Ectodermal cell (in vitro differentiated cells): ENCODE measurements at regions not wholly inside any gene's neighbourhood (a gene's known extent, or its start where the extent isn't known, plus 50 kb on each side); places are given as distances from the start of the nearest gene placed in this dataset.

Experiments
- H3K27ac ChIP-seq: 2 replicates; pipeline ENCODE4 v1.7.0; 2013; ENCODE audit warnings: mild to moderate bottlenecking, low read depth, low read length; ENCODE audit not compliant: insufficient read depth, poor library complexity, severe bottlenecking
- H3K27me3 ChIP-seq: 2 replicates; pipeline ENCODE4 v1.7.0; 2013; ENCODE audit warnings: mild to moderate bottlenecking, low read length; ENCODE audit not compliant: insufficient read depth, control insufficient read depth, poor library complexity, severe bottlenecking
- H3K36me3 ChIP-seq: one replicate; pipeline ENCODE4 v1.7.0; 2013; ENCODE audit warnings: low read length; ENCODE audit not compliant: control insufficient read depth, insufficient read depth
- H3K4me1 ChIP-seq: one replicate; pipeline ENCODE4 v1.7.0; 2013; ENCODE audit warnings: low read length; ENCODE audit not compliant: control insufficient read depth, insufficient read depth
- H3K4me3 ChIP-seq: 2 replicates; pipeline ENCODE4 v1.7.0; 2013; ENCODE audit warnings: low read depth, low read length, control low read depth; ENCODE audit not compliant: insufficient read depth
- H3K9me3 ChIP-seq: 2 replicates; pipeline ENCODE4 v1.7.0; 2013; ENCODE audit warnings: mild to moderate bottlenecking, low read length, moderate library complexity; ENCODE audit not compliant: control insufficient read depth
- WGBS, 2 experiments: methylation state at CpG; one replicate each; pipeline ENCODE4 v1.1.7; 2013; ENCODE audit warnings: missing lambda C conversion rate in 2 of 2; 5-methylcytosine and 5-hydroxymethylcytosine counted together

- no peaks in the 10 kb centered on the region for H3K4me1 ChIP-seq
- H3K36me3 ChIP-seq = no peaks in the 10 kb centered on the region
- H3K27ac ChIP-seq = no peak overlapping the region
- no peaks in the 10 kb centered on the region for H3K27me3 ChIP-seq
- 92 to 95% methylated on average over 4 to 5 of the region's 5 CpGs for WGBS, 2 experiments
- H3K9me3 ChIP-seq = no peaks in the 10 kb centered on the region
- H3K4me3 ChIP-seq = no peak overlapping the region
Measured at GRCh38 chr1:242872521-242872920, 348.0 kb upstream of the PLD5 start.

GRCh38 chr1:242871471-242872030, 347.1 kb upstream of the PLD5 start:
- no peak overlapping the region for H3K4me3 ChIP-seq
- no peaks in the 10 kb centered on the region for H3K27me3 ChIP-seq
- WGBS, 2 experiments = 96 to 100% methylated on average over 3 to 5 of the region's 5 CpGs
- H3K27ac ChIP-seq = no peak overlapping the region
- H3K36me3 ChIP-seq = no peaks in the 10 kb centered on the region
- no peaks in the 10 kb centered on the region for H3K4me1 ChIP-seq
- no peaks in the 10 kb centered on the region for H3K9me3 ChIP-seq

- Histone ChIP-seq H3K9me3 (no peaks in the 10 kb centered on the region), H3K4me3 (no peak overlapping the region)
Measured at GRCh38 chr1:242870966-242871365, 346.5 kb upstream of the PLD5 start.

GRCh38 chr1:242856289-242856688, 331.8 kb upstream of the PLD5 start:
- WGBS, 2 experiments = 71 to 90% methylated on average over 3 to 4 of the region's 4 CpGs
- Histone ChIP-seq H3K36me3 (no peaks in the 10 kb centered on the region), H3K27me3 (no peaks in the 10 kb centered on the region), H3K4me1 (no peaks in the 10 kb centered on the region), H3K4me3 (no peak overlapping the region), H3K9me3 (no peaks in the 10 kb centered on the region), H3K27ac (no peak overlapping the region)

More at GRCh38 chr1:242870966-242871365, 346.5 kb upstream of the PLD5 start:
- H3K36me3 ChIP-seq = no peaks in the 10 kb centered on the region
- H3K27ac ChIP-seq = no peak overlapping the region
- H3K4me1 ChIP-seq = no peaks in the 10 kb centered on the region
- H3K27me3 ChIP-seq = no peaks in the 10 kb centered on the region

DNA sequence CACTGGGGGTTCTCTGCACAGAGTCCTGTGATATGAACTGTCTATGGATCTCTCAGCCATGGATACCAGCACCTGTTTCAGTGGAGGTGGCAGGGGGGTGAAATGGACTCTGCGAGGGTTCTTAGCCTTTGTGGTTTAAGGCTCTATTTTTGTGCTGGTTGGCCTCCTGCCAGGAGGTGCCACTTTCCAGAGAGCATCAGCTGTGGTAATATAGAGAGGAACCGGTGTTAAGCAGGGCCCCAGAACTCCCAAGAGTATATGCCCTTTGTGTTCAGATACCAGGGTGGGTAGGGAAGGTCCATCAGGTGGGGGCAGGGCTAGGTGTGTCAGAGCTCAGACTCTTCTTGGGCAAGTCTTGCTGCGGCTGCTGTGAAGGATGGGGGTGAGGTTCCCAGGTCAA, 330.0 kb upstream of the PLD5 start:
- Histone ChIP-seq H3K27me3 (no peaks in the 10 kb centered on the region), H3K4me3 (no peak overlapping the region)
- 92 to 97% methylated on average over 3 of the region's 3 CpGs for WGBS, 2 experiments

DNA sequence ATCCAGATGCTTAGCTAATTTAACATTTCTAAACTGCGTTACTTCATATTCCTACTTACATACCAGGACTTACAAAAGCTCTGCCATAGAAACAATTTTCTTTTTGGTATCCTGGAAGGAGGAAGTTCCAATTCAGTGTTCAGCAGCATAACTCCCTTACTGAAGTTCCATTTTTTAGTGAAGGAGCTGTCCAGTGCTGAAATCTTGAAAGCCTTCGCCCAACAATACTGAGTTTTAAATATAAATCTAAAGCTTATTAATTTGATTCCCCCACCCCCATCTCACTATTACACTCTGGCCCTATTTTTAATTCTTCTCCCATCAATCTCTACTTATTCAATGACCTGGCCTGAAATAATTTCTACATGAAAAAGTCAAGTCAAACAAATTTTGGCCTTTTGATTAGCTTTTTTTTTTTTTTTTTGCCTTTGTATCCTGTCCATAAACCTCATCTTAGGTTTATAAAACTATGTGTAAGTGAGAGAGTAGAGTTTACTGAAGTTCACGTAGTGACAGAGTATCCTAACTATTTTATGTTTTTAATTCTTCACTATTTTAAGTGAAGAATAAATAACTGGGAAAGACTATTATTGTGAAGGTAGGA, 323.0 kb upstream of the PLD5 start:
- Histone ChIP-seq H3K9me3 (no peaks in the 10 kb centered on the region), H3K36me3 (no peaks in the 10 kb centered on the region), H3K4me1 (no peaks in the 10 kb centered on the region), H3K27ac (no peak overlapping the region), H3K4me3 (no peak overlapping the region), H3K27me3 (no peaks in the 10 kb centered on the region)
- 55 to 73% methylated on average over 2 of the region's 3 CpGs for WGBS, 2 experiments

More for the DNA sequence above, 330.0 kb upstream of the PLD5 start:
- Histone ChIP-seq H3K36me3 (no peaks in the 10 kb centered on the region), H3K9me3 (no peaks in the 10 kb centered on the region), H3K27ac (no peak overlapping the region), H3K4me1 (no peaks in the 10 kb centered on the region)

DNA sequence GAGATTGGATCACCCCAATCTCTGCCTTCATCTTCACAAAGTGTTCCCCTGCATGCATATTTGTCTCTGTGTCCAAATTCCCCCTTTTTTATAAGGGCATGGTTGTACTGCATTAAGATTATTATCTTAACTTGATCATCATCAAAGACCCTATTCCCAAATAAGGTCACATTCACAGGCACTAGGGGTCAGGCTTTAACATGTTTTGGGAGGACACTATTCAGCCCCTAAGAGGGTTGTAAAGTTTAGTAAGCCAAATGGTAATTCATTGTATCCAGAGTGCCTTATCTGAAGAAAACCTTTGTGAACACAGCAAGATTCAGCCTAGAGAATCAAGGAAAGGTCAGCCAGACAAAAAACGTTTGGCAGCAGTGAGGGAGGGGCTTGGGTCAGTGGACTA, 317.6 kb upstream of the PLD5 start:
- Histone ChIP-seq H3K27me3 (no peaks in the 10 kb centered on the region), H3K4me1 (no peaks in the 10 kb centered on the region), H3K36me3 (no peaks in the 10 kb centered on the region), H3K27ac (no peak overlapping the region), H3K9me3 (no peaks in the 10 kb centered on the region), H3K4me3 (no peak overlapping the region)
- 10 to 18% methylated on average over 1 of the region's 1 CpG for WGBS, 2 experiments

DNA sequence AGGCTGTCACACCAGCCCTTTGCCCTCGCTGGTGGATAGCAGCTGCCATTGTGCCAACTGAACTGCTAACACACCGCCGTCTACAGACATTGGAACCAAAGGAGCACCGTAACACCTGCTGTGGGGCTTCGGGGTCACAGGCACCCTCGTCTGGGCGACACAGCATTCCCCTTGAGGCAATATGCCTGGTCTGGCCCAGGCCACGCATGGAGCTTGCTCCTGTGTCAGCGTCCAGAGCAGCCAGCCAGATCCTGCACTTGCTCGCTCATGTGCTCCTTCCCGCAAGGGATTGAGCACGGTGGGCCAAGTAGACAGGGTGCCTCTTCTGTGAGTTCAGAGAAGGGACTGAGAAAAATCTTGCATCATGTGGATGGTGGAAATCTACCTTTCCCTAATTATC, 314.6 kb upstream of the PLD5 start:
- Histone ChIP-seq H3K4me3 (no peak overlapping the region), H3K4me1 (no peaks in the 10 kb centered on the region), H3K27me3 (no peaks in the 10 kb centered on the region), H3K36me3 (no peaks in the 10 kb centered on the region), H3K9me3 (no peaks in the 10 kb centered on the region), H3K27ac (no peak overlapping the region)
- 94 to 95% methylated on average over 12 of the region's 12 CpGs for WGBS, 2 experiments

DNA sequence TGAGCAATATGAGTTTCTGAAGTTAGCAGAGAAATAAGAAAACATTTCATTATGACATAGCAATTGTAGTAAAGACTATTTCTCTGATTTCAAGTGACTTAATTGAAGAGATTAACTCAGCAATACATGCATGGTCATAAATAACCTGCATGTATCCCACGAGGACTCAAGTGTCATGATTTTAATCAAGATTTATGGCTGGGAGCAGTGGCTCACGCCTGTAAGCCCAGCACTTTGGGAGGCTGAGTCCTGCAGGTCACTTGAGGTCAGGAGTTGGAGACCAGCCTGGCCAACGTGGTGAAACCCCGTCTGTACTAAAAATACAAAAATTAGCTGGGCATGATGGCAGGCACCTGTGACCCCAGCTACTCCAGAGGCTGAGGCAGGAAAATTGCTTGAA, 311.9 kb upstream of the PLD5 start:
- Histone ChIP-seq H3K4me3 (no peak overlapping the region), H3K9me3 (no peaks in the 10 kb centered on the region), H3K27me3 (no peaks in the 10 kb centered on the region), H3K27ac (no peak overlapping the region), H3K4me1 (no peaks in the 10 kb centered on the region), H3K36me3 (no peaks in the 10 kb centered on the region)
- WGBS, 2 experiments = 88 to 90% methylated on average over 4 of the region's 4 CpGs

DNA sequence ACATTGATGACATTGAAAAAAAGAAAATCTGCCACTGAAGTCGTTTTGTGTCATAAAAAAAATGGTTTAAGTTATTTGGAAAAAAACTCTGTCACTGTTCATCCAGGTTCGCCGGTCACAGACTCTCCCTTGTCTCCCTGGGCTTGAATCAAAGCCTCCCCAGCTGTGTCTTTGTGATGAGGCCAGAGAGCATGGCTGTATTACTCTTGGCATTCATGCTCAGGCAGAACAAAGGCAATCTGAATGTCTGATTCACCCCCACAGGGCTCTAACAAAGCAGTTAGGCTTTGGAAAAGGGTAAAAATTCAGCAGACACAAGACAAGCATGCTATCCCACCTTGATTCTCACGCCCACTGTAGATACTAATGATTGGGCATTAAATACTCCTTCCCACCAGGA, 304.3 kb upstream of the PLD5 start:
- WGBS, 2 experiments = 9 to 13% methylated on average over 4 of the region's 4 CpGs
- peak overlapping the region; percentile 23 for H3K27ac ChIP-seq
- H3K36me3 ChIP-seq = no peaks in the 10 kb centered on the region
- no peak overlapping the region for H3K4me3 ChIP-seq
- H3K9me3 ChIP-seq = no peaks in the 10 kb centered on the region
- H3K4me1 ChIP-seq = peaks cover 5% of the 10 kb centered on the region
- no peaks in the 10 kb centered on the region for H3K27me3 ChIP-seq

DNA sequence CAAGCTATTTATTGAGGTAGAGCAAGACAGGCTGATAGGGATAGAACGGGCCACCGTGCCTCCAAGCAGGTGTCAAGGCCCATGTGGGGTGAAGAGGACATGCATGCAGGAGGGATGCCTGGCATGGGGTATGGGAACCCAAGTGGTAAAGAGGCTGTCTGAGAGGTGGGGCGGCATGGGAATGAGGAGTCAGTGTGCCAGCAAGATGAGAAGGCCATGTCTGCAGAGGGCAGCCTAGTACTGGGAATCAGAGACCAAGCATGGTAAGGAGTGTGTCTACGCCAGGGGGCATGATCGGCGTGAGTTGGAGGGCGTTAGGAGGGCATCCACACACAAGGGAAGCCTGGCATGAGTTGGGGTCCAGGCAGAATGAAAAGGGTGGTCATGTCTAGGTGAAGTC, 303.7 kb upstream of the PLD5 start:
- Histone ChIP-seq H3K27me3 (no peaks in the 10 kb centered on the region), H3K36me3 (no peaks in the 10 kb centered on the region), H3K4me3 (no peak overlapping the region), H3K4me1 (peaks cover 5% of the 10 kb centered on the region), H3K9me3 (no peaks in the 10 kb centered on the region), H3K27ac (no peak overlapping the region)
- WGBS, 2 experiments = 87 to 89% methylated on average over 7 of the region's 7 CpGs
